RWPE2 (cell line): ENCODE measurements at regions not wholly inside any gene's neighbourhood (a gene's known extent, or its start where the extent isn't known, plus 50 kb on each side); places are given as distances from the start of the nearest gene placed in this dataset.

Experiments used
- ATAC-seq: fragments of 200-7000 bp; cut with Tn5 transposase; 3 replicates; pipeline ENCODE4 v1.9.1; 2021; ENCODE audit warnings: low read depth
- DNase-seq: peaks from one replicate; pipeline ENCODE4 v3.0.0-alpha.2; 2020; ENCODE audit warnings: low spot score
- H3K27ac ChIP-seq: fragments of 450-650 bp; 2 replicates; pipeline ENCODE4 v1.5.1; 2017; ENCODE audit warnings: mild to moderate bottlenecking; ENCODE audit not compliant: poor library complexity, severe bottlenecking
- H3K27me3 ChIP-seq: fragments of 250-450 bp; sonication (Bioruptor Pico); 2 replicates; pipeline ENCODE4 v1.5.1; 2021; ENCODE audit warnings: mild to moderate bottlenecking, moderate library complexity; ENCODE audit not compliant: insufficient read depth, poor library complexity, severe bottlenecking
- H3K36me3 ChIP-seq: fragments of 250-450 bp; sonication (Bioruptor Pico); 2 replicates; pipeline ENCODE4 v1.5.1; 2020; ENCODE audit warnings: low read depth, mild to moderate bottlenecking, moderate library complexity
- H3K4me1 ChIP-seq: fragments of 250-450 bp; sonication (Bioruptor Pico); 2 replicates; pipeline ENCODE4 v1.5.1; 2021; ENCODE audit warnings: mild to moderate bottlenecking, moderate library complexity; ENCODE audit not compliant: insufficient read depth, poor library complexity, severe bottlenecking
- H3K4me3 ChIP-seq: fragments of 250-450 bp; sonication (Bioruptor Pico); 2 replicates; pipeline ENCODE4 v1.5.1; 2021; ENCODE audit warnings: mild to moderate bottlenecking, moderate library complexity; ENCODE audit not compliant: severe bottlenecking
- H3K9me3 ChIP-seq: fragments of 250-450 bp; sonication (Bioruptor Pico); 2 replicates; pipeline ENCODE4 v1.5.1; 2021; ENCODE audit warnings: mild to moderate bottlenecking, moderate library complexity; ENCODE audit not compliant: severe bottlenecking
- TF ChIP-seq, protein P1 (sequence below): fragments of 450-650 bp; IDR thresholded peaks from one replicate; pipeline ENCODE4 v1.5.1; 2017; ENCODE audit warnings: mild to moderate bottlenecking, moderate library complexity; ENCODE audit not compliant: poor library complexity, severe bottlenecking

DNA sequence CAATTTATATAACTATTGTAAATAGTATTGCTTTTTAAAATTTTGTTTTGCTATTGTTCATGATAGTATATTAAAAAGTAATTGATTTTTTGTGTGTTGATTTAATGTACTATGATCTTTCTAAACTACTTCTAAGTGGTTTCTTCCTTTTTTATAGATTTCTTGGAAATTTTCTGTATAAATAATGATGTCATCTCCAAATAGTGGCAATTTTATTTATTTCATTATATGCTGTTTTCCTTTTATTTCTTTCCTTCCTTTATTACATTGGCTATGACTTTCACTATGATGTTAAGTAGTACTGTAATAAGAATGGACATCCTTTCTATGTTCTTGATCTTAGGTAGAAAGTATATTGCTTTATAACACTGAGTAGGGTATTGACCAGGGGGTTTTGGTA is 451.5 kb upstream of the SPTLC3 start:
- no peak for DNase-seq
- Histone ChIP-seq H3K9me3 (peaks cover 2% of the 10 kb centered on the region), H3K27ac (no peak overlapping the region), H3K4me3 (no peak overlapping the region), H3K4me1 (peaks cover 11% of the 10 kb centered on the region), H3K36me3 (no peaks in the 10 kb centered on the region), H3K27me3 (peaks cover 6% of the 10 kb centered on the region)
- no peak for ATAC-seq
- TF ChIP-seq, protein P1, sequence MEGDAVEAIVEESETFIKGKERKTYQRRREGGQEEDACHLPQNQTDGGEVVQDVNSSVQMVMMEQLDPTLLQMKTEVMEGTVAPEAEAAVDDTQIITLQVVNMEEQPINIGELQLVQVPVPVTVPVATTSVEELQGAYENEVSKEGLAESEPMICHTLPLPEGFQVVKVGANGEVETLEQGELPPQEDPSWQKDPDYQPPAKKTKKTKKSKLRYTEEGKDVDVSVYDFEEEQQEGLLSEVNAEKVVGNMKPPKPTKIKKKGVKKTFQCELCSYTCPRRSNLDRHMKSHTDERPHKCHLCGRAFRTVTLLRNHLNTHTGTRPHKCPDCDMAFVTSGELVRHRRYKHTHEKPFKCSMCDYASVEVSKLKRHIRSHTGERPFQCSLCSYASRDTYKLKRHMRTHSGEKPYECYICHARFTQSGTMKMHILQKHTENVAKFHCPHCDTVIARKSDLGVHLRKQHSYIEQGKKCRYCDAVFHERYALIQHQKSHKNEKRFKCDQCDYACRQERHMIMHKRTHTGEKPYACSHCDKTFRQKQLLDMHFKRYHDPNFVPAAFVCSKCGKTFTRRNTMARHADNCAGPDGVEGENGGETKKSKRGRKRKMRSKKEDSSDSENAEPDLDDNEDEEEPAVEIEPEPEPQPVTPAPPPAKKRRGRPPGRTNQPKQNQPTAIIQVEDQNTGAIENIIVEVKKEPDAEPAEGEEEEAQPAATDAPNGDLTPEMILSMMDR, result no peak

DNA sequence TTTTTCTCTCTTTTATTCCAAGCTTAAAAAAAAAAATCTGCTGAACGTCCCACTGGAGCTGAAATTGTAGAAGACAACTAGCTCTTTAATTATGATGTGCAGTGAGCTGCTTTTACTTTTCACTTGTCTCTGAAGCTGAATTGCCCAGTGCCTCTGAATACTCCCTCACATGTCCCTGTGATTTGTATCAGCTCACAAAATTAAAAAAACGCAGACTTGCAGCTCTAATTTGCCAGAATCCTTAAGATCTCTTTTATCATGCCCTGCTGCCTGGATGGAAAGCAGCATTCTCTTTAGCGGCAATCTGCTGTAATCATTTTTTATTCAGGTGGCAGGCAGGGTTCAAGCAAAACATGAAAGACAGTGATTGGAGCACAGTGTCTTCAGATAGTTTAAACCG is 443.8 kb upstream of the SPTLC3 start:
- H3K4me3 ChIP-seq, result no peak overlapping the region
- H3K4me1 ChIP-seq, result no peaks in the 10 kb centered on the region
- no peaks in the 10 kb centered on the region for H3K27me3 ChIP-seq
- no peak overlapping the region for H3K27ac ChIP-seq
- no peaks in the 10 kb centered on the region for H3K36me3 ChIP-seq
- no peak for ATAC-seq
- no peaks in the 10 kb centered on the region for H3K9me3 ChIP-seq
- TF ChIP-seq, protein P1, result no peak
- DNase-seq, result no peak

DNA sequence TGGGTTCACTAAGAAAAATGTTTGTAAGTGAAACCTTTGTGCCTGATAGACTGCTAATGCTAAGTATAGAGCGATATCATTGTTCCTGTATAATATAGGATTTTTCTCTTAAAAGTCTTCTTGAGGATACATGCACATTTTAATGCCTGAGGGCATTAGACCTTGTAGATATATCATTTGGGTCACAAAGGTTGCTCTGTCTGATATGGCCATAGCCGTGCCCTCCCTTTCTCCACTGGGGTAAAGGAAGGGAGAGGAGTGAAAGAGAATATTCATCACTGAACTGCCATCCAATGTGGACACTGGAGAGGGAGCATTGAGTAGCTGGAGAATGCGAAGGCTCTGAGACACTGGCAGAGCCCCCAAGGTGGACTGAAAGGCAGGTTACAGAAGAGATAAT is 442.2 kb upstream of the SPTLC3 start:
- H3K27me3 ChIP-seq, result no peaks in the 10 kb centered on the region
- no peak overlapping the region for H3K4me3 ChIP-seq
- ATAC-seq (no peak), DNase-seq (no peak)
- no peaks in the 10 kb centered on the region for H3K4me1 ChIP-seq
- H3K27ac ChIP-seq, result no peak overlapping the region
- H3K9me3 ChIP-seq, result no peaks in the 10 kb centered on the region
- TF ChIP-seq, protein P1, result no peak
- H3K36me3 ChIP-seq, result no peaks in the 10 kb centered on the region

DNA sequence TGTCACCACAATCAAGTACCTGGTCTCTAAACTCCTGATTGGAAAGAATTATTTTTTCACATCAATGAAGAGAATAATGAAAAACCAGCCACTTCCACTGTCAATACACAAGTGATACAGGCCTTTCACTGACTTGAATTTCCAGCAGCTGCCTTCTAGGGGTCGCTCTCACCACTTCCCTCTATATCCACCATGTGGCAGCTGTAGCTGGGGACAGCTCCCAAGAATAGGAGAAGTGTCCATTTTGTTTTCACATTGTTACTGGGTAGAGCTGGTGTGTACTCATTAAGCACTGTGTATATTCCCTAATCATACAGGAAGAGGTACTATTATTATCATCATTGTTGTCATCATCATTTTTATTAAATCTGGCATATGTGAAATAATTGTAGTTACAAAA is 438.4 kb upstream of the SPTLC3 start:
- Histone ChIP-seq H3K27me3 (no peaks in the 10 kb centered on the region), H3K9me3 (no peaks in the 10 kb centered on the region), H3K4me3 (no peak overlapping the region), H3K4me1 (no peaks in the 10 kb centered on the region), H3K27ac (no peak overlapping the region), H3K36me3 (no peaks in the 10 kb centered on the region)
- 0 out of 3 replicates have a peak, but pooled peaks have one; percentile 35 for ATAC-seq
- TF ChIP-seq, protein P1, result peak; percentile 37
- DNase-seq, result no peak

DNA sequence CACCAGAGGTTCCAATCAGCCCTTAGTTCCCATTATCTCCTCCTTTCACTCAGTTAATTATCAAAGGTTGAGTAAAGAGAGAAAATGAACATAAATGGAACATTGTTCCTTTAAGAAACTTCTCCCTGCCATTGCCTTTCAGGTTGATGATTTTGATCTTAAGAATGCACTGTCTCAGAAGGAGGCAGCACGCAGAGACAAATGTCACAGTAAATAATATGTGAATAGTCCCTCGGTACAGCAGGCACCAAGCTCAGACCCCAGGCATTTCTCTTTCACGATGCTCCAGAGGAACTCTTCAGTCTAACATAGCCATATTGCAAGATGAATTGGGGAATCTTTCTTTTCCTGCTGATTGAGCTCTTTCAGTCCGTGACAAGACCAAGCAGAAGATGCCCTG is 435.3 kb upstream of the SPTLC3 start:
- Histone ChIP-seq H3K27me3 (no peaks in the 10 kb centered on the region), H3K27ac (no peak overlapping the region), H3K9me3 (no peaks in the 10 kb centered on the region), H3K36me3 (no peaks in the 10 kb centered on the region), H3K4me1 (no peaks in the 10 kb centered on the region), H3K4me3 (no peak overlapping the region)
- TF ChIP-seq, protein P1, result no peak
- peak; percentile 27; the same call in 1 of the 3 replicates for ATAC-seq
- DNase-seq, result no peak
